Breast epithelium (tissue), 3 donors: ENCODE measurements at regions not wholly inside any gene's neighbourhood (a gene's known extent, or its start where the extent isn't known, plus 50 kb on each side); places are given as distances from the start of the nearest gene placed in this dataset.

Source experiments
- CTCF ChIP-seq, 3 donors: fragments of 450-650 bp; IDR thresholded peaks; one replicate each; pipeline ENCODE4 v1.5.1; 2016 to 2017; ENCODE audit warnings: antibody characterized with exemption in 3 of 3, mild to moderate bottlenecking in 3 of 3, moderate library complexity in 3 of 3
- POLR2A ChIP-seq: fragments of 450-650 bp; IDR thresholded peaks from one replicate; pipeline ENCODE4 v1.6.1; 2016; ENCODE audit warnings: antibody characterized with exemption, mild to moderate bottlenecking, moderate library complexity
- POLR2AphosphoS5 ChIP-seq, 3 donors: sonication (generic); formaldehyde crosslinking; IDR thresholded peaks; one replicate each; pipeline ENCODE4 v1.6.1; 2017; ENCODE audit warnings: antibody characterized with exemption in 3 of 3

GRCh38 chr2:237182422-237183123 is 96.9 kb downstream of the COPS8 start:
- TF ChIP-seq POLR2A = peak; percentile 27
- TF ChIP-seq CTCF (IDR thresholded peaks at IDR 0.05) = no peak
- TF ChIP-seq POLR2AphosphoS5 (IDR thresholded peaks at IDR 0.05) = peak; percentile 50 to 92 (median 82)
